ENCODE measurements at regions not wholly inside any gene's neighbourhood (a gene's known extent, or its start where the extent isn't known, plus 50 kb on each side); places are given as distances from the start of the nearest gene placed in this dataset.
"Not testable (repeated sequence)": the region's sequence is repeated elsewhere in the genome, so short reads cannot be mapped to it uniquely, and the experiment has no call there.

GRCh38 chr3:139238281-139239030, 105.4 kb upstream of the MRPS22 start:
- no peak for DNase-seq

- no peak for DNase-seq
Measured at GRCh38 chr3:139239550-139239949, 104.3 kb upstream of the MRPS22 start.

- no peak for DNase-seq
Measured at GRCh38 chr3:139241783-139242182, 102.0 kb upstream of the MRPS22 start.

GRCh38 chr3:139243710-139244109, 100.1 kb upstream of the MRPS22 start:
- no peak for DNase-seq

GRCh38 chr3:139248593-139249255, 95.1 kb upstream of the MRPS22 start:
- no peak for DNase-seq

- DNase-seq = no peak
Measured at GRCh38 chr3:139251529-139251928, 92.3 kb upstream of the MRPS22 start.

- DNase-seq = no peak
Measured at GRCh38 chr3:139252719-139253118, 91.1 kb upstream of the MRPS22 start.

- DNase-seq = no peak
Measured at GRCh38 chr3:139258276-139258675, 85.5 kb upstream of the MRPS22 start.

GRCh38 chr3:139259398-139259797, 84.4 kb upstream of the MRPS22 start:
- DNase-seq = no peak

- no peak for DNase-seq
Measured at GRCh38 chr3:139260041-139260486, 83.8 kb upstream of the MRPS22 start.

- DNase-seq = no peak
Measured at GRCh38 chr3:139260793-139261736, 82.8 kb upstream of the MRPS22 start.

GRCh38 chr3:139261754-139262586, 81.8 kb upstream of the MRPS22 start:
- DNase-seq = no peak

- no peak for DNase-seq
Measured at GRCh38 chr3:139263798-139264197, 80.0 kb upstream of the MRPS22 start.

GRCh38 chr3:139264375-139264774, 79.4 kb upstream of the MRPS22 start:
- no peak for DNase-seq

GRCh38 chr3:139265131-139266016, 78.4 kb upstream of the MRPS22 start:
- DNase-seq = no peak

- DNase-seq = no peak
Measured at GRCh38 chr3:139267300-139268246, 76.2 kb upstream of the MRPS22 start.

GRCh38 chr3:139269984-139270383, 73.8 kb upstream of the MRPS22 start:
- no peak for DNase-seq

GRCh38 chr3:139270652-139271051, 73.2 kb upstream of the MRPS22 start:
- not testable (repeated sequence) for DNase-seq

- DNase-seq = no peak
Measured at GRCh38 chr3:139280027-139280671, 63.7 kb upstream of the MRPS22 start.
